Right ventricle myocardium superior (tissue), 1 donor: ENCODE measurements at regions not wholly inside any gene's neighbourhood (a gene's known extent, or its start where the extent isn't known, plus 50 kb on each side); places are given as distances from the start of the nearest gene placed in this dataset.

ENCODE experiments used
- ATAC-seq: fragments of 200-7000 bp; cut with Tn5 transposase; one replicate; pipeline ENCODE4 v1.9.1; 2020; ENCODE audit warnings: mild to moderate bottlenecking; ENCODE audit not compliant: poor library complexity
- DNase-seq: peaks from one replicate; pipeline ENCODE4 v3.0.0-alpha.2; 2020
- intact Hi-C: fragments of 100-400 bp; cut with DNase I; formaldehyde crosslinking; loops from one replicate; pipeline ENCODE4 v1.11.2; 2022
- donor health status: DM: no; HTN: yes; CAD: no; lungs with severe emphysema.

DNA sequence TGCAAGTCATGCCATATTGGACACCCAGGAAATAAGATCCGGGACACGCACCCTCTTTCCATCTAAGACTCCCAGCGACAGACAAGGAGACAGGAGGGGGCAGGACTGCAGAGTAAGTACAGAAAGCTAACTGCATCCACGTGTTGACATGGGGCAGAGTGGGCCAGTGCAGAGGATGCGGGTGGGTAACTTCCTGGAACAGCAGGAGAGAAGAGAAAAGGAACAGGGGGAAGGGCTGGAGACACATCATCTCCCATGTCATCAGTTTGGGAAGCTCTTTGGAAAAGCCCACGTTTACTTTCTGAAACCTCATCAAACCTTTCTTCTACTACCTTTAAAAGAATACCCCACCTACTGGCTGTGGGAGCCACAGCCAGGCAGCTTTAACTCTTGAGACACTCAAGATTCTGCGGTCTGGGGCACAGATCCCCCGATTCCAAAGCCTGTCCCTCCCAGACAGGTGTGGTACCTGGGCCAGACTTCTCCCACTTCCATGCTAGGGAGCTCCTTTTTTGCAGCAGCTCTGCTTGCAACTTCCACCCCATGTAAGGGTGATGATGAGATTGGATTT lies 273.5 kb upstream of the RPL38 start:
- ATAC-seq (no peak), DNase-seq (no peak)
- intact Hi-C loops = no loop called here

- no peak for DNase-seq
- intact Hi-C loops = no loop called here
- no peak for ATAC-seq
These were observed 271.2 kb upstream of the RPL38 start for GRCh38 chr17:73932216-73932749.

DNA sequence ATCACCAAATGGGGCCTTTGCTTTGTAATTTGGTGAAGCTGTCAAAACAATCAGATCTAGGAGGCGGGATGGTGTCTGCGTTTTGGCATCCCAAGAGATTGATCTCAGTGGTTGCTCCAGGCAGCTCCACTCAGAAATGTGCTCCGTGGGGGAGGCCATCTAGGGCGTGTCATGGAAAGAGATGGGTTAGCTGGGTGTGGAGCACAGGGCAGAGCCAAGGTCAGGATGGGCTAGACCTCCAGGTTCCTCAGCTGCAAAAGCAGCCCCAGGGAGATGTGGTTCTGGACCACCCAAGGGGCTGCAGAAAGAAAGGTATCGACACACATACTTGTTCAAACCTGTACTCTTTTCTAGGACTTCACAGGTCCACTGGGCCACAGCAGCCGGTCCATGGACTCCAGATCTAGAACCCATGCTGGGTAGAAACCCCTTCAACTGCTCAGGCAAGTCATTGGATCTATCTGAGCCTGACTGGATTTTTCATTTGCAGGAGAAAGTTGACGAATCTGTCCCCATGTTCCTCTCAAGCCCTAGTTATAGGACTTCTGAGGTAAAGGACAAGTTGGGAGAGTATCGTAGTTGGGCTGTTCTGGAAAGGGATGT lies 270.2 kb upstream of the RPL38 start:
- DNase-seq (no peak), ATAC-seq (no peak)
- intact Hi-C loops = no loop called here

GRCh38 chr17:73933871-73934270 lies 269.6 kb upstream of the RPL38 start:
- DNase-seq (no peak), ATAC-seq (no peak)
- intact Hi-C loops = no loop called here

DNA sequence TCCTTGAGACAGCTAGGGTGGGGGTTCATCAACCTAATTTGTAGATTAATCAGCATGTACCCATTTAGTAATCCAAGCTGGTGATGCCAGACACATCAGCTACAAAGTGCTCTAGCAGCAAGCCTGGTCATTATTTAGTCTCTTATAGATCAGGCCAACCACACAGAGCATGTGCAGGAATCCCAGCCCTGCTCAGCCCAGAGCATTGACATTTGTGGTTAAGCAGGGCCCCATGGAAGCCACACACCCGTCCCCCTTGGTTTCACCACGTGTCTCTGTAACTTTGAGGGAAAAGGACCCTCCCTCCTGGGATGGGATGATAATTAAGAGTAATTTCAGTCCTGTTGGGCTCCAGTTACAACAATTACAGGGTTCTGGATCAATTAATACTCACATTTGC lies 268.8 kb upstream of the RPL38 start:
- no peak for DNase-seq
- intact Hi-C loops = no loop called here
- ATAC-seq = no peak

- intact Hi-C loops = no loop called here
- DNase-seq (no peak), ATAC-seq (no peak)
These were observed 266.4 kb upstream of the RPL38 start for GRCh38 chr17:73936908-73937627.

DNA sequence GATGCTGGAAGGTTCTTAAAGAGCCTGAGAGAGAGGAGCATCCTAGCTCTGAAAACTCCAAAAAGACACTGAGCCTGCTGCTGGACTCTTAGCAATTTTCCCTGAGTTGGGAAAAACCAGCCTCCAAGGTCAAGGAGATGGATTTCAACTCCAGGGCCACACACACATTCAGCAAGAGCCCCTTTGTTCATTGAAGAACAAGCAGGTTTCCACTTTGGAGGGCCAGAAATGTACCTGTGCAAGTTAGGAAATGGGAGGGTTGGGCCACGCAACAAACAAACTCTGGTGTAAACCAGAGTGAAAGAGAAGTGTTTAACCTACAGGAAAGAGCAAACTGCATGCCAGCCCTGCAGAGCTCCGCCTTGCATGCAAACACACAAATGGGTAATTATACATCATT lies 264.8 kb upstream of the RPL38 start:
- no peak for ATAC-seq
- no peak for DNase-seq
- intact Hi-C loops = no loop called here

DNA sequence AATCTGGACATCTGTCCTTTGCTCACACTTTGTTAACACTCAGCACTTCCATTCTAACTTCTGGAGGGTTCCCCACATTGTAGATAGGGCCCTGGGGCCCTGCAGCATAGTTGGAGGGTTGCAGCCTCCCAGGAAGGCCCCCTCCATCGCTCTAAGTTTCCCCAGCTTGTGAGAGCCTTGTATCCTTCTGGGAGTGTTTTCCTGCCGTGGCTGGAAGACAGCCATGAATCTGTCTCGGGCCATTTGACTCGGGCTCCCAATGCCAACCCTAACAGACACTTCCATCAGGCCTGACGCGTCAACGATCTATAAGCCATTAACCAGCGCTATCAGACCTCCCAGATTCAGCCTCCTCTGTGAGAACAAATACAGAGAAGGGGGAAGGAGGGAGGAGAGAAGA lies 263.7 kb upstream of the RPL38 start:
- DNase-seq (no peak), ATAC-seq (no peak)
- intact Hi-C loops = no loop called here

GRCh38 chr17:73940511-73940910 lies 263.0 kb upstream of the RPL38 start:
- DNase-seq (no peak), ATAC-seq (no peak)
- intact Hi-C loops = no loop called here

GRCh38 chr17:73941919-73942530 lies 261.5 kb upstream of the RPL38 start:
- ATAC-seq = no peak
- intact Hi-C loops = no loop called here
- no peak for DNase-seq

GRCh38 chr17:73942703-73943415 lies 260.6 kb upstream of the RPL38 start:
- intact Hi-C loops = no loop called here
- no peak for DNase-seq

GRCh38 chr17:73943416-73944110 lies 259.9 kb upstream of the RPL38 start:
- no peak for ATAC-seq
- intact Hi-C loops = no loop called here
- DNase-seq = no peak

More at GRCh38 chr17:73942703-73943415, 260.6 kb upstream of the RPL38 start:
- no peak for ATAC-seq

GRCh38 chr17:73944366-73944765 lies 259.1 kb upstream of the RPL38 start:
- intact Hi-C loops = no loop called here
- DNase-seq (no peak), ATAC-seq (no peak)

- DNase-seq = no peak
- intact Hi-C loops = no loop called here
- ATAC-seq = no peak
These were observed 256.1 kb upstream of the RPL38 start for GRCh38 chr17:73947281-73947965.

GRCh38 chr17:73947966-73948355 lies 255.5 kb upstream of the RPL38 start:
- ATAC-seq (no peak), DNase-seq (no peak)
- intact Hi-C loops = no loop called here

DNA sequence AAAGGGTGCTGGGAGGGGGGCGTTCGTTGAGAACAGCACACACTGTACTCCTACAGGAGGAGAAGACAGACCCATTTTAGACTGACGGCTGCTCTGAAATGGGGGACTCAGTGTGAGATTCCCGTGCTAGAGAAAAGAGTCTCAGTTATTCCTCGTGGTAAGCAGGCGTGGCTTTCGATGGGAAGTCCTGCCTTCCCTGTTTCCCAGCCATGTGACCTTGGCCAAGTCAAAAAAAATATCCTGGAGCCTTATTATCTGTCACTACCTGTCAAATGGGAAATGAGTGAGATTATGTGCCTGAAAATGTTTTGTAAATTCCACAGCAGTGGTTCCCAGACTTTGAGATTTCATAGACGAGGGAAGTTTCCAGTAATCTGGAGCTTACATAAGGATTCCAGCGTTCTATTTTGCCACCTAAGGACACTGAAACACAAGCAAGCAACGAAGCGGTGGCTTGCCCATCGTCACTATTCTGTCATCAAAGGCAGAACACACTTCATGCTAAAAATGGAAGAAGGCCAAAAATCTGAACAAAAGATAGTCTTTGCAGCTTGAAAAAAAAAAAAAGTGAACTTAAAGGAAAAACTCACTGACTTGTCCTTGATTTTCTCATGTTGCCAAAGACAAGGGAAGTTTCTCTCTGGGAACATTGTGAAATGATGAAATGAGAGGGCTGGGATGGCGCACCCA lies 253.4 kb upstream of the RPL38 start:
- ATAC-seq = no peak
- intact Hi-C loops = no loop called here

DNA sequence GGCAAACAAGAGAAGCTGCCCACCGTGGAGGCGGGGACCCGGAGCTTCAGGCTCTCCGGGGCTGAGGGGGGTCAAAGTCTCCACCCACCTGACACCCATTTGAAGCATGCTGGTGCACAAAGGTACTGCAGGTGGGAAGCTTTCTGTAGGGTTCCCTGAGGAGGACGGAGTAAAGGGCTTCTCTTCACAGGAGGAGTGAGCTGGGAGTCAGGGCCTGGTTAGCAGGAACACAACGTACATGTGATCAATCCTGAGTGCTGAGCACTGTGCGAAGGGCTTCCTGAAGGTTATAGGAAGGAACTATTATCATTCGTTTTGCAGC lies 252.9 kb upstream of the RPL38 start:
- no peak for DNase-seq
- ATAC-seq = no peak
- intact Hi-C loops = no loop called here

More for the DNA sequence above, 253.4 kb upstream of the RPL38 start:
- DNase-seq = no peak

DNA sequence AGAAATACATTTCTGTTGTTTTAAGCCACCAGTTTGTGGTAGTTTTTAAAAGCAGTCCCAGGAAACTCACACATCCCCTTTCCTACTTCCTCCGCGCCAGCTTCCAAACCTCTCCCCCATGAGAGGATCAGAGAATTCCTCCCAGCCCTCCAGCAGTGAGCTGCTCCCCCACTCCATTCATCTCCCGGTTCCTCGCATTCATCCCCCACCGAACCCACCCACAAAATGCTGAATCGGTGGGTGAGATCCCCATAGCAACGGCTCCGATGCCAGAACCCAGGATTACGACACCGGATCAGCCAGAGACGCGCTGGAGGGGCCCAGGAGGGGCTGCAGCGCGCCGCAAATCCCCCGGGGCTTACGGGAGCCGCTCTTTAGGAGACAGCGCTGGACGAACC lies 251.4 kb upstream of the RPL38 start:
- no peak for DNase-seq
- no peak for ATAC-seq
- intact Hi-C loops = no loop called here
